Lung (tissue), 11 donors: ENCODE measurements at regions not wholly inside any gene's neighbourhood (a gene's known extent, or its start where the extent isn't known, plus 50 kb on each side); places are given as distances from the start of the nearest gene placed in this dataset.

Experiments
- ATAC-seq: fragments of 200-7000 bp; cut with Tn5 transposase; one replicate; pipeline ENCODE4 v1.9.1; 2020; ENCODE audit warnings: moderate number of reproducible peaks; ENCODE audit not compliant: insufficient read depth, low FRiP score
- DNase-seq, 3 donors: peaks; one replicate each; pipeline ENCODE4 v3.0.0-alpha.2; 2013 to 2017
- H3K27ac ChIP-seq, 2 donors: one replicate each; pipeline ENCODE4 v1.5.1; 2013; ENCODE audit warnings: mild to moderate bottlenecking in 2 of 2, moderate library complexity in 2 of 2, control low read depth in 1 of 2, inconsistent platforms in 1 of 2, low read depth in 1 of 2, low read length in 1 of 2
- H3K27me3 ChIP-seq, 3 donors: one replicate each; pipeline ENCODE4 v1.5.1; 2013; ENCODE audit warnings: low read length in 2 of 3; ENCODE audit not compliant: control insufficient read depth in 3 of 3, insufficient read depth in 3 of 3
- H3K36me3 ChIP-seq, 4 donors: one replicate each; pipeline ENCODE4 v1.5.1; 2013; ENCODE audit warnings: low read length in 4 of 4, mild to moderate bottlenecking in 1 of 4, moderate library complexity in 1 of 4; ENCODE audit not compliant: control insufficient read depth in 4 of 4, insufficient read depth in 4 of 4
- H3K4me1 ChIP-seq, 5 donors: one replicate each; pipeline ENCODE4 v1.5.1; 2013; ENCODE audit warnings: low read length in 5 of 5, mild to moderate bottlenecking in 2 of 5, moderate library complexity in 1 of 5; ENCODE audit not compliant: control insufficient read depth in 5 of 5, insufficient read depth in 5 of 5
- H3K4me3 ChIP-seq: one replicate; pipeline ENCODE4 v1.5.1; 2013; ENCODE audit warnings: mild to moderate bottlenecking, control low read depth, moderate library complexity
- H3K9ac ChIP-seq, 2 donors: one replicate each; pipeline ENCODE4 v1.5.1; 2013; ENCODE audit warnings: low read length in 2 of 2, control low read depth in 1 of 2; ENCODE audit not compliant: insufficient read depth in 1 of 2
- H3K9me3 ChIP-seq, 4 donors: one replicate each; pipeline ENCODE4 v1.5.1; 2013; ENCODE audit warnings: low read length in 3 of 4, mild to moderate bottlenecking in 1 of 4, moderate library complexity in 1 of 4; ENCODE audit not compliant: control insufficient read depth in 4 of 4, insufficient read depth in 3 of 4
- CTCF ChIP-seq: IDR thresholded peaks from 2 replicates; pipeline ENCODE4 v1.5.1; 2012; ENCODE audit warnings: mild to moderate bottlenecking; ENCODE audit errors: control extremely low read depth, extremely low read depth
- WGBS, 2 donors: extraction: QIAGEN DNeasy Blood & Tissue Kit; methylation state at CpG; one replicate each; pipeline ENCODE4 v1.1.7; 2013; 5-methylcytosine and 5-hydroxymethylcytosine counted together
- donor health status: control.
- donor health status: control.
- donor health status: Bipolar disorder and iron deficiency.
- donor health status: healthy.
- donor health status: DM: yes; HTN: yes; CAD: no.

GRCh38 chr6:98142839-98143238 lies 691.5 kb upstream of the POU3F2 start:
- Histone ChIP-seq H3K4me3 (no peak overlapping the region), H3K9ac (no peak overlapping the region), H3K27me3 (no peaks in the 10 kb centered on the region), H3K27ac (no peak overlapping the region), H3K4me1 (no peaks in the 10 kb centered on the region), H3K36me3 (no peaks in the 10 kb centered on the region), H3K9me3 (peaks cover 0 to 8% (median 4%) of the 10 kb centered on the region in 4 donors)
- no peak for TF ChIP-seq CTCF
- 90 to 92% methylated on average over 6 of the region's 6 CpGs for WGBS, 2 donors
- no peak for ATAC-seq
- no peak for DNase-seq

DNA sequence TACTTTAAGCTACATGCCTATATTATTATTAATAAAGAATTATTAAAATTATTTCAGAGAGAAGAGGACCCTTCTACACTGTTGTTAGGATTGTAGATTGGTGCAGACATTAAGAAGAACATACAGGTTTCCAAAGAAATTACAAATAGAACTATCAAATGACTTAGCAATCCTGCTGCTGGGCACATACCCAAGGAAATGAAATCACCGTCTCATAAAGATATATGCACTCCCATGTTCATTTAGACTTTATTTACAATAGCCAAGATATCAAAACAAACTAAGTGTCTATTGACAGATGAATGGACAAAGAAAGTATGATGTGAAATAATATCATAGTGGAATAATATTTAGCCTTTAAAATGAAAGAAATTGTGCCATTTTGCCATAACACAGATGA lies 687.7 kb upstream of the POU3F2 start:
- DNase-seq: no peak
- no peak for TF ChIP-seq CTCF
- Histone ChIP-seq H3K4me3 (no peak overlapping the region), H3K9me3 (peaks cover 0 to 8% (median 3%) of the 10 kb centered on the region in 4 donors), H3K27ac (no peak overlapping the region), H3K4me1 (no peaks in the 10 kb centered on the region), H3K27me3 (no peaks in the 10 kb centered on the region), H3K9ac (no peak overlapping the region), H3K36me3 (no peaks in the 10 kb centered on the region)
- 75 to 79% methylated on average over 1 of the region's 1 CpG for WGBS, 2 donors
- ATAC-seq: no peak

GRCh38 chr6:98156580-98156979 lies 677.8 kb upstream of the POU3F2 start:
- Histone ChIP-seq H3K4me1 (no peaks in the 10 kb centered on the region), H3K27ac (no peak overlapping the region), H3K4me3 (no peak overlapping the region), H3K36me3 (no peaks in the 10 kb centered on the region), H3K27me3 (no peaks in the 10 kb centered on the region), H3K9ac (no peak overlapping the region), H3K9me3 (no peaks in the 10 kb centered on the region)
- WGBS, 2 donors: 71 to 79% methylated on average over 2 of the region's 2 CpGs
- ATAC-seq (no peak), DNase-seq (no peak)
- TF ChIP-seq CTCF: no peak

- no peaks in the 10 kb centered on the region for H3K27me3 ChIP-seq
- H3K27ac ChIP-seq: no peak overlapping the region
- DNase-seq: no peak
- H3K9ac ChIP-seq: no peak overlapping the region
- H3K4me3 ChIP-seq: no peak overlapping the region
- no peak for TF ChIP-seq CTCF
- no peak for ATAC-seq
- H3K4me1 ChIP-seq: no peaks in the 10 kb centered on the region
- WGBS, 2 donors: 82 to 92% methylated on average over 8 of the region's 8 CpGs
- H3K9me3 ChIP-seq: peaks cover 0 to 2% (median 0%) of the 10 kb centered on the region in 4 donors
- H3K36me3 ChIP-seq: no peaks in the 10 kb centered on the region
These were observed 654.8 kb upstream of the POU3F2 start for GRCh38 chr6:98179606-98180005.
